Stimulated activated CD4-positive, alpha-beta T cell treated with anti-CD3 and anti-CD28 coated beads, Interleukin-15, amount 100 ng/mL, for 24 hours (primary cell): ENCODE measurements at regions not wholly inside any gene's neighbourhood (a gene's known extent, or its start where the extent isn't known, plus 50 kb on each side); places are given as distances from the start of the nearest gene placed in this dataset.
A peak's percentile ranks its signal among the peaks of the same experiment; 100 is the strongest.

ENCODE experiments used
- DNase-seq: peaks from one replicate; pipeline ENCODE4 v3.0.0-alpha.2; 2020

DNA sequence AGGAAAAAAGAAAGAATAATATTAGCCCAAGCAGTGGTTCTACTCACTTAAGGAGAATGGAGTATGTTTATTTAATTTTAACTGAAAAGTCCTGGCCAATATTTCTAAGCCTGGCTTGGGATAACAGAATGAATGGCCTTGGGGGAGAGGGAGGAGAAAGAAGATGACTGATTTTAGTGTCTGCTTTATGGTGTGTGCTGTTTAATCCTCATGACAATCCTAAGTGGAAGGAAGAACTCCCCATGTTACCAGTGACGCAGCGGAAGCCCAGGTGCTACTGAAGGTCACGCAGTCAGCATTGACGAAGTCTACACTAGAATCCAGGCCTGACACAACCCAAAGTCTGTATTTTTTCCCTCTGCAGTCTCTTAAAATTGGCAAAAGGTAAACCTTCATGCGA, 50.5 kb downstream of the PALM2AKAP2 start:
- DNase-seq = no peak

DNA sequence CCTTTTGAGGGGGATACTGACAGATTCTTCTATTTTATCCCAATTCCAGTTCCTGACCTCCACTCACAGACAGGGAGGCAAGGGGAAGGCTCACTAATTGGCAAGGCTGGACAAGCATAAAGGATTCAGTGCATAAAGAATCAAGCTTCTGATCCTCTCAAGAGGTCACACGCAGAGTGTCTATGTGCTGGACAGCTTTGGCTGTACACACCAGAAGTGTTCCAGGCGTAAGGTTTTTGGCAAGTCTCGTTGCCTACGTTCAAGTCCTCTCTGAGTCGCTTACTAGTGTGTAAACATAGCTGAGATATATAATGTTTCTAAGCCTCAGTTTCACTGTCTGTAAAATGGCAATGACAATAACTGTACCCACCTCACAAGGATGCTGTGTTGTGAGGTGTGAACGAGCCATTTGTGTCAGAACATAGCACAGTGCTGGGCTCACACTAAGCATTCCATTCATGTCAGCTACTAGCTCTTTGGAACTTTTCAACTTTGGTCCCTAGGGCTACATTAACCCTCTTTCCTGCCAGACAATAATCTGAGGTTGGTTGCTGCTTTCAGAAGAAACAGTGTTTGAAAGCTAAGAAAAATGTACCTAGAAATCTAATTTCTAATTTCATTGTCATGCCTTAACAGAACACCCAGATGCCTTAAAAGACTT, 52.1 kb downstream of the PALM2AKAP2 start:
- DNase-seq = no peak

DNA sequence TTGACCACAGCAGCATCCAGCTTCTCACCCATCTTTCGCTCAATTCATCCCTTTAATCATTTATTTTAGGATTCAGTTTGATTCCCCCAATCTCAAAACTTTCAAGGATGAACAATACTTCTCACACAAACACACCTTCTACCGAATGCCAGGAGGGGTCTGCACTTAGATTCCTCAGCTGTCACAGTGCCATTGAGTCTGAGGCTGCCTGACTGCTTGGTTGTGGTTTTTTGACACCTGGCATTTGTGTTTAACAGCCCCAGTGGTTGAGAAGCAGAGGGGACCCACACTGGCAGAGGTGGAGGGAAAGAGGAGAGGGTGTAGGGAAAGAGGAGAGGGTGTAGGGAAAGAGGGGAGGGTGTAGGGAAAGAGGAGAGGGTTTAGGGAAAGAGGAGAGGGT, 54.9 kb downstream of the PALM2AKAP2 start:
- no peak for DNase-seq

DNA sequence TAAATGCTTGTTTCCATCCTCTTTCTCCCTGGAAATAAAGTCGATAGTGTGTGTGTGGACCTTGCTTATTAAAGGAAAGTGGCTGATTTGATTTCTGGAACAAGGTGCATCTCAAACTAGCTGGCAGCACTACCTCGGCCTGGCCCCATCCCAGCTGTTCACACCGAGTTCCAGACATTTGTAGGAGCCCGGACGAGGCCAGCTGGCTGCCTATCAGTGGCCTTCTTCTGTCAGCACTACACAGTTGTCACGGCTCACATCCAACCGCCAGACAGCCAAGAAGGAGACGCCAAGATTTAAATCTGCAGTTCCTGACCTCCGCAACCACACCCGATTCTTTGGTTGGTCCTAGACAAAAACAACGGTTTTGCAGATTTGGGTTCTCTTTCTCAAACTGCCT, 63.6 kb downstream of the PALM2AKAP2 start:
- no peak for DNase-seq

DNA sequence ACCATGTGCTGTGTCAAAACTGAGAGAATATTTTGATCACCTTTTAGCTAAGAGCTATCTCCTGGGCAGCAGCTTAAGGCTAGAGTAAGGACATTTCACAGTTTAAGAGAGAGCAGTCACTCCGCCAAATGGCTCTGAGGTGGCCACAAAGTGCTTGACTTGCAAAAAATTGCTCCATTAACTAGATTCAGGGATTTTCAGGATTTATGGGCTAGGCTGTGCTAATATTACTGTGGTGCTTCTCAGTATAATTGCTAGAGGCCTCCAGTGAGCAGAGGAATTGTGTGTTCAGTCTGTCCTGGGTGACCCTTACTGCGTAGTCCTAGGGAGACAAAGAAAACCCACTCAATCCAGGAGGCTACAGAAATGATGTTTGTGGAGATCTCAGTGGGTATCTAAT, 65.2 kb downstream of the PALM2AKAP2 start:
- DNase-seq = no peak

DNA sequence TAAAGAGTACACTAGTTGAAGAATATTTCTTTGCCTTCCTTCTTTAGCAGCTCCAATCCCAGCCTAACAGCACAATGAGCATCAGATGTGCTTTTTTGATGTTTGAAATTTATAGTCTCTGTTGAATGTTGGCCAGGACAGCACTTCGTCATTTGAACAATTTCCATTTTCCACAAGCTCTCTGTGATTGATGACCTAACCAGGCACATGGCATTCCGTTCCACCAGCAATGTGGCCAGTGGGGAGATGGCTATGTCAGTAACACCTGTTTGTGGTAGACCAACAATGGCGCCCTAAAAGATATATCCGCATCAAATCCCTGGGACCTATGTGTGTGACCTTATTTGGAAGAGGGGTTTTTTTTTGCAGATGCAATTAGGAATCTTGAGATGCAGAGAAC, 66.8 kb downstream of the PALM2AKAP2 start:
- no peak for DNase-seq

DNA sequence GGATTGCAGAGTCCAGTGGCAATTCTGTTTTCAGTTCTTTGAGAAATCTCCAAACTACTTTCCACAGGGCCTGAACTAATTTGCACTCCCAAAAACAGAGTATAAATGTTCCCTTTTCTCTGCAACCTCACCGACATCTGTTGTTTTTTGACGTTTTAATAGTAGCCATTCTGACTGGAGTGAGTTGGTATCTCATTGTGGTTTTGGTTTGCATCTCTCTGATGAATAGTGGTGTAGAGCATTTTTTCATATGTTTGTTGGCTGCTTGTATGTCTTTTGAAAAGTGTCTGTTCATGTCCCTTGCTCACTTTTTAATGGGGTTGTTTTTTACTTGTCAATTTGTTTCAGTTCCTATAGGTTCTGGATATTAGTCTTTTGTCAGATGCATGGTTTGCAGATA, 72.6 kb downstream of the PALM2AKAP2 start:
- DNase-seq = no peak

DNA sequence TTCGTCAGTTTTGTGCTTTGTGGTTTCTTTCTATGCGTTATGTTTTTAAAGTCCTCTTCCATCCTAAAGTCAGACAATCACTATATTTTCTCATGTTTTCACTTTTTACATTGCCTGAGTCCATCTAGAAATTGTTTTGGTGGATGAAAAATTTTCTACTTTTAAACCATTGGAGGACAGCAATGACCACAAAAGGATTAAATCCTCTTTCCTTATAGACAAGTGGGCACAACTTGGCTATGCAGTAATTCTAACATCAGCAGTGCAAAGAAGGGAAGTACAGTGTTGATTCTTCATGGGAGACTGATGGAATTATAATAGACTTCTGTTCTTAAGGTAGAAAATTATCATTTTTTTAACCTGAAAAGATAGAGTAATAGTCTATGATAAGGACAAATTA, 75.5 kb downstream of the PALM2AKAP2 start:
- no peak for DNase-seq

DNA sequence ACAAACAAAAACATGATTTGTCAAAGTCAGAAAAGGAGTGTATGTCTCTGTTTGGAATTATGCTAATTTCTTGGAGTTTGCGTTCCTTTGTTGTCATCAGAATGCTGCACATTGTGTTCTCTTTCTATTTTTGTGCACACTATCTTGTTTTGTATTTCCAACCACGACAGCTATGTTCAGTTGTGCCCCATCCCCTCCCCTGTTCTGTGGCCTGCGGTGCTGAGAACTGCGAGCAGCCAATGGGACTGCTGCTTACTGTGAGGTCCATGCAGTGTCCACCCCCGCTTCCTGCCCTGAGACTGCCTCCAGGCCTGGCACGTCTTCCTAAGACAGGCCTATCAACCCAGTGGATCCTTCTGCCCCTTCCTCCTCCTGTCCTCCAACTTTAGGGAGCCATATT, 76.8 kb downstream of the PALM2AKAP2 start:
- no peak for DNase-seq

DNA sequence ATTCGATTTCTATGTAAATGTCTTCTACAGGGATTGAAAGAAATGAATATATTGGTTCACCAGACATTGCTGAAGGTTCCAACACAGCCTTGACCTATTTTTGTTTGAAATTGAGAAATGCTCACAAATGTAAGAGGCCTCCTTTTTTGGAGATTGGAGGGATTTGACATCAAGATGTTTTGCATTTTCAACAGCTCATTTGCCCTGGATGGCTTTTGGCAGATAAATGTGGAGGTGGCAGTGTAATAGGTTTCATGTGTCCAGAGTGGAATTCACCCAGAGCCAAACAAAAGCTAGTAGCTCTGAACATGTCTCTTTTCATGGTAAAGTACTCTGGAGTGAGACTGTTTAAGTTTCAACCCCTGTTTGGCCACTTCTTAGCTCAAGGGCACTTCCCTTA, 77.3 kb downstream of the PALM2AKAP2 start:
- DNase-seq = no peak

DNA sequence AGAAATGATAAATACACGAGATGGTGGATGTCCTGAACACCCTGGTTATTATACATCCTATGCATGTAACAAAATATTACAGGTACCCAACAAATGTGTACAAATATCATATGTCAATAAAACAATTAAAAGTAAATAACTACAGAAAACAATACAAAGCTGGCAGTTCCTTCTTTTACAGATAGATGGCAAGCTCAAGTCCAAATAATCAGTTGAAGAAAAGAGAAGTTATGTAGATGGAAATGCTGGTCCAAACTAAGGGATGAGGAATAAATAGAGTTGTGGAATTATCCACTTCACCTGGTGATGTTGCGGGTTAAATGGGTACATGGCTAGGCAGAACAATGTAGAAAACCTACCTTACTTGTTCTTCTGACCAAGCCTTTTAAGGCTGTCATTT, 79.4 kb downstream of the PALM2AKAP2 start:
- DNase-seq = no peak

DNA sequence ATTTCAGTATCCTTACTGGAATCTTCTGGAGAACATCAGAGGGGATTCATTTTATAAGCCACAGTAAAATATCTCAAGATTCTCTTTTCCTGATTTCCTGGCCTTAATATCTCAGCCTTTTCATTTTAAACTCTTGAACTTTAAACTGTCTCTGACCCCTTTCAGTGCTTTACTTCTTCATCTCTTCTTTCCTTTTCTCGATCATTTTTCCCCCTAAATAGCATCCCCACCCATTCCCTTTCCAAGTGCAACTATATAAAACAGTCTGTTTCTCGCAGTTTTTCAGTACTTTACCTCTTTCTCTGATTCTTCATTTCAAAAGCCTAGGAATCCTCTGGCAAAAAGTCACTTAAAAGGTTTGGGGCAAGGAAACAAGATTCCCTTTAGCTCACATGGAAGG, 80.5 kb downstream of the PALM2AKAP2 start:
- no peak for DNase-seq

DNA sequence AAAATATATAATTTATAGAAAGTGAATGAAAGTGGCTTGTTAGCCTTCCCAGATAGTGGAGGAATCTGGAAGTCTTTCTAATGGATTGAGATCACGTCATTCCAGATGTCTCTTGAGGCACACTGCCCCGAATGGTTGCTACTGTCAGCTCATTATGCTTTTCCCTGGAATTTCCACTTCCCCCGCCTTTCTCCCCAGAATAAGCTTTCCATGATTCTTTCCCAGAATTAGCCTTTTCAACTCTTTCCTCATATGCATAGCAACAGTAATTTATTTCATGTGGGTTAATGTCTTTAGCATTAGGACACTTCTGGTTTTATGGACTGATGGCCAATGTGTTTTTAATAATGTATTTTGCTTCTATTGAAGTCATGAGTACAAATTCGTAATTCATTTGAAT, 81.5 kb downstream of the PALM2AKAP2 start:
- DNase-seq = no peak

DNA sequence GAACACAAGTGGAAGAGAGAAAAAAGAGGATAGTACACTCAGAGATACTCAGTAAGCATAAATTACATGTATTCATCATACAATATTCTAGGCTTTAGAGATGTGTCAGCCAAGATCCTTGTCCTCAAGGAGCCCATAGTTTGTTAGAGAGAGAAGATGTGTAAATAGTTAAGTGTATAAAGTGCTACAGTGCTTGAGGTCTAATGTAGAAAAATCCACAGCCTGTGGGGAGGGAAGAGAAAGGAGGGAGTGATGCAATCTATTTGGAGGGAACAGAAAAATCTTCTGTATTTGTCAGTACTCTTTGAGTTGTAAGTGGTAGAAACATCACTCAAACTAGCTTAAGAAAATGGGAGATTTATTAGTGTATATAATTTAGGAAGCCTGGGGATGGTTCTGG, 81.9 kb downstream of the PALM2AKAP2 start:
- no peak for DNase-seq

DNA sequence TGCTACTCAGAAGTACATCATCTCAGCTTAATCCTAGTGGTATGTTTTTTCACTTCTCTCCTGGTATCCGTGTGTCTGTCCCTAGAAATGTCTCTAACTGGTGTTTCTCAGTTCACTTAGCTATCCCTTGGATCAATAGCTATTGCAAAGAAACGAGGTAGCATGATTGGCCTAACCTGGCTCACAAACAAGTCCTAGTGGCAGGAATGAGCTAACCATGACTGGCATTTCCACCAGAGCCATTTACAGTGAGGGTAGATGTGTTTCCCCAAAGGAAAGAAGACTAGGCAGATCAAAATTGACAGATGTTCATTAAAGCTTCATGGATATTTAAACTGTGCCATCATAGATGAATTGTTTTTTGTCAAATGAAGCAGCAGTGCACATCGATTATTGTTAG, 82.5 kb downstream of the PALM2AKAP2 start:
- no peak for DNase-seq

DNA sequence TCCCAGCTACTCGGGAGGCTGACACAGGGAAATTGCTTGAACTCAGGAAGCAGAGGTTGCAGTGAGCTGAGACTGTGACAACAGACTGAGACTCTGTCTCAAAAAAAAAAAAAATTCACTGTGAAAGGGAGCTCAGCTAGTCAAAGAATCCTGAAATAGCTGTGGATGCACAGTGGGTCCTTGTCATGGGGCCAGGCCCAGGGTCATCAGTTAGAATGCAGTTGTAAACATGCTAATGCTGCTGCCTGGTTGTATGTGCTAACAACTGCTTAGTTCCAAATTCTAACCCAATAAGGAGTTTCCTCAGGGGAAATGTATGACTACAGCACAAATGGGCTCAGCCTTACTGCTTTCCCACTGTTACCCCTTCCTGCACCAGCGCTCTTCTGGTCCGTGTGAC, 84.0 kb downstream of the PALM2AKAP2 start:
- no peak for DNase-seq

DNA sequence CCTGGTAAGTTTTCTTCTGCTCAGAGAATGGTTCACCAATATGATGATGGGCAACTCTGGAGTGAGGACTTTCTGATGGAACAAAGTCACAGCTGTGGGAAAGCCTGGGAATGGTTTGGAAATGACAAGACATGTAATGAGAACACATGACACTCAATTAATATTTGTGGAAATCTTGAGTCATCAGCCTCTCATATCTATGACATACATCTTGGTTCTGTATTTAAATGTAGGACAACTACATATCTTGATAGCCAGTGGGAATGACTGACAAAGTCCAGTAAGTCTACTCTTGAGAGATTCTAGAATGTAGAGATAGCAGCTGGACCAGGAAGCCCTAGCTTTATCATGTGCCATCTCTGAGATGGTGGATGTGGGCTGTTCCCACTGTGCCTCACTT, 85.5 kb downstream of the PALM2AKAP2 start:
- no peak for DNase-seq

DNA sequence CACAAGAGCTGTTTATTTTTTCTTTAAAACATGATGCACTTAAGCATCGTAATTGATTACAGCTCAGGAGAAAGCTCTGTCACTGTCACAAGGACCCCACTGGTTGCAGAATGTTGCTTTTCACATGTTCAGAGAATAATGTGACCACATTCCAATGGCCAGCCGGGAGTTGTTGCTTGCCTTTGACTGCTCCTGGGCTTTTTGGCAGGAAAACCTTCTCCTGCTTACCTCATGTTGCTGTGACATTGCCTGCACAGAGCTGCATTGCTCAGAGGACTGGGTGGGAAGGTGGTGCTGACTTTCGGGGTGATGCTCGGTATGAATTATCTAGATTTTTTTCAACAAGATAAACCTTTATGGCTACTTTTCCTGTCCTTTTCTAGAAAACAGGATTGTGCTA, 88.2 kb downstream of the PALM2AKAP2 start:
- no peak for DNase-seq

DNA sequence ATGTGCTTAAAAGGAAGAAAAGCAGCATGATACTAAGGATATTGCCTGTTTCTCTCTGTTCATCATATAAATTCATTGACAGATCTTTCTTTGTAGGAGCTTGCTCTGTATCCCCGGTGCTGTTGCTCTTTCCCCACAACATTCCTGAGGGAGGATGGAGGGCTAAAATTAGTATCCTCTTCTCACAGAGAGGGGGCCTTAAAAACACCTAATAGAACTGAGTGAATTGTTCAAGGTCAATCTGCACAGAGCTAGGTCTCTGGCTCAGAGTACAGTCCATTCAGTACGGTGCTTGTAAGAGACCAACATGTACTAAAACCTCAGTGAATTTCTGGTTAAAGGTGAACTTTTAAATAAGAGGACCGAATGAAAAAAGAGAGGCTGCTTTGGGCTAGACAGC, 88.7 kb downstream of the PALM2AKAP2 start:
- DNase-seq = no peak

DNA sequence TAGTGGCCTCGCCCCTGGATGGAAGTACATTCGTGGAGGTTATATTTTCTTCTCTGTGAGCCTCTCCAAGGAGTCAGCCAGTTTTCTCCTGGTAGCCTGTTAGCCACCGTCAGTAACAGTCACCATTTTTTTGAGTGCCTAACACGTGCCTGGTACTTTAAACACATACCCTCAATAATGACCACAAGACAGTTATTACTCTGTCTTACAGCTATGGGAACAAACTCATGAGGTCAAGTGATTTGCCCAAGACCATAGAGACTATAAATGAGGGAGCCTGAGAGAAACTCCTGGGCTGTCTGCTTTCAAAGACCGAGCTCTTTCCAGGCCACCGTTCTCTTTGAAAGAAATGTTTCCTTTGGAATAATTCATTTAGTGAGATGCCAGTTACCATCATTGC, 90.4 kb downstream of the PALM2AKAP2 start:
- no peak for DNase-seq

DNA sequence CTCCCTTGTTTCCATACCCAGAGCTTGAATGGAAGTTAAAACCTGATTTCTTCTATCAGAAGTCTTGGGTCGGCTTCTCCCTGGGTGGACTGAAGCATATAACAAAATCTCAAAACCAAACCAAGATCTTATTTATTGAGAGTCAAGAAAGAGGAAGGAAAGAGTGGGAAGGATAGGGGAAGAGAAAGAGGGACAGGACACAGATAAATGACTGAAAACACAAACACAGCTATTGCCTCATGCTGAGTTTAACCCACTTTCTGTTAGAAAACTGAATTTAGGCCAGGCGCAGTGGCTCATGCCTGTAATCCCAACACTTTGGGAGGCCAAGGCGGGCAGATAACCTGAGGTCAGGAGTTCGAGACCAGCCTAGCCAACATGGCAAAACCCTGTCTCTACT, 92.9 kb downstream of the PALM2AKAP2 start:
- no peak for DNase-seq

DNA sequence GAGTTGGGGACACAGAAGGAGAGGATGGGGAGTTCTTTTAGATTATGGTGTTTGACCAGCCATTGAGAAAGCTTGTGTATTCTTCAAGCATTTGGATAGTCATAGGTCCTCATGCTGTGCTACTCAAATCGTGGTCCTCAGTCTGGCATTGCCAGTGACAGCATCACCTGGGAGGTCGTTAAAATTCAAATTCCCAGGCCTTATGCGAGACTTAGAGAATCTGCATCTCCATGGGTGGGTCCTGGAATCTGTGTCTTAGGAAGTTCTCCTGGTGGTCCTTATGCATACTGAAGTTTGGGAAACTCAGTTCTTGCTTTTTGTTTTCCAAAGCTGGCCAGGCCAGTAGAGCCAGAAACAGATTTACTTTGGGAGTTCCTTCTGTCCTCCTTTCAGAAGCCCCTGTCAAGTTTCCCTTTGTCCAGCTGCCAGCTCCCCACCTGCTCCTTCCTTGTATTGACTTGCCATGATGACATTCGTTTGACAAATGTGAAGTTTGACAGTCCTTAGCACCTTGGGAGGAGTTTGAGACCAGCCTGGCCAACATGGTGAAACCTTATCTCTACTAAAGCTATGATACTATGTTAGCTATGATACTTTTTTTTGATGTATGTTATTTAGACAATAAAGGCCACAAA, 95.6 kb downstream of the PALM2AKAP2 start:
- DNase-seq = no peak

DNA sequence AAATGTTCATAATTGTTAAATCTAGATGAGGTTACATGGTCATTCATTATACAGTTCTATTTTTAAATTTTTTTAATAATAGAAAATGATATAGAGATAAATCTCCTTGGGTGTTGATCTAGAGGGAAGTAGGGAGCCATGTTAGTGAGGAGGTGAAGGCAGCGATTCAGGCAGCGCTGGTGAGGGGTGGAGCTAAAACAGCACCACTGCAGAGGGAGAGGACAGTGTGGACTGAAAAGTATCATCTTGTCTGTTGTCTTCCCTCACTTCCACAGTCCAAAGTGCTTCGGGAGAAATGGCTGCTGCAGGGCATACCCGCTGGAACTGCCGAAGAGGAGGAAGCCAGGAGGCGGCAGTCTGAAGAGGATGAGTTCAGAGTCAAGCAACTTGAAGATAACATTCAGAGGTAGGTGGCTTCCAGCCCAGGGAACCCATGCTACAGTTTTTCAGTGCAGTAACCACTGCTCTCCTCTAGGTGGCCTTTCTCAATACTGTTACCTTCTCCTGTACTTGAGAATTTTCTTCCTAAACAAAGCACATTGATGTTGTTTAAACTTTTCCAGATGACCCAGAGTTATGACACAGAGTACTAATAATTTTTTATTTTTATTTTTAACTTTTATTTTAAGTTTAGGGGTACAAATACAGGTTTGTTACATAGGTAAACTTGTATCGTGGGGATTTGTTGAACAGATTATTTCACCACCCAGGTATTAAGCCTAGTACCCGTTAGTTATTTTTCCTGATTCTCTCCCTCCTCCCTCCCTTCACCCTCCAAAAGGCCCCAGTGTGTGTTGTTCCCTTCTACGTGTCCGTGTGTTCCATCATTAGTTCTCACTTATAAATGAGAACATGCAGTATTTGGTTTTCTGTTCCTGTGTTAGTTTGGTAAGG, 100.5 kb downstream of the PALM2AKAP2 start:
- DNase-seq = peak; percentile 51

DNA sequence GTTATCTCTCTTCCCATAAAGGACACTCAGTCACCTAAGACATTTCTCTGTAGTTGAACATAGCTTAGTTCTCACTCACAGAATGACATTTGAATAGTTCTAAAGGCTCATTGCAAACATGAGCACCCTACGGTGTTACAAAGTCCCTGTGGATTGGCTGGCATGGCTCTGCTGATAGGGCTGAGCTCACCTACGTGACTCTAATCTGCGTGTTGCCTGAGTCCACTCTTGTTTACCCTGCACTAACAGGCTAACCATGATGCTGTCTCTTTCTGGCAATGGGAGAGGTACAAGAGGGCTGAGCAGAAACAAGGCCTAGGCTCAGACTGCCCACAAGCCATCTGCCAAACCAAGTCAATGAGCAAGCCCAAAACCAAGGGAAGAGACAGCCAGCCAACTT, 103.6 kb downstream of the PALM2AKAP2 start:
- DNase-seq = no peak
